Esophagus muscularis mucosa (tissue), 4 donors: ENCODE measurements at regions not wholly inside any gene's neighbourhood (a gene's known extent, or its start where the extent isn't known, plus 50 kb on each side); places are given as distances from the start of the nearest gene placed in this dataset.

Experiments used
- DNase-seq: peaks from one replicate; pipeline ENCODE4 v3.0.0-alpha.2; 2017; ENCODE audit errors: extremely low spot score
- H3K27ac ChIP-seq, 4 donors: fragments of 200-600 bp; sonication (generic); replicated peaks in 1 of 4; 1 replicate in 3 of 4; 2 replicates in 1 of 4; pipeline ENCODE4 v1.5.1; 2016 to 2019; ENCODE audit warnings: mild to moderate bottlenecking in 1 of 4
- H3K27me3 ChIP-seq, 4 donors: fragments of 200-600 bp; sonication (generic); one replicate each; pipeline versions ENCODE4 v1.5.1 to v1.6.0; 2016 to 2019
- H3K36me3 ChIP-seq, 4 donors: fragments of 200-600 bp; sonication (generic); one replicate each; pipeline ENCODE4 v1.5.1; 2016 to 2019
- H3K4me1 ChIP-seq, 4 donors: fragments of 200-600 bp; sonication (generic); one replicate each; pipeline ENCODE4 v1.5.1; 2016 to 2019
- H3K4me3 ChIP-seq, 4 donors: fragments of 200-600 bp; sonication (generic); 1 replicate in 2 of 4; 2 replicates in 2 of 4; pipeline ENCODE4 v1.5.1; 2016 to 2019; ENCODE audit warnings: mild to moderate bottlenecking in 4 of 4, moderate library complexity in 1 of 4
- H3K9me3 ChIP-seq, 4 donors: fragments of 200-600 bp; sonication (generic); 1 replicate in 3 of 4; 2 replicates in 1 of 4; pipeline ENCODE4 v1.5.1; 2016 to 2019
- CTCF ChIP-seq, 3 experiments: fragments of 200-600 bp in 2 of 3; fragments of 450-650 bp in 1 of 3; sonication (generic) in 2 of 3; IDR thresholded peaks; one replicate each; pipeline ENCODE4 v1.5.1; 2017 to 2019; ENCODE audit warnings: antibody characterized with exemption in 3 of 3, mild to moderate bottlenecking in 2 of 3, moderate library complexity in 1 of 3
- EP300 ChIP-seq: sonication (generic); formaldehyde crosslinking; IDR thresholded peaks from one replicate; pipeline ENCODE4 v1.6.1; 2017; ENCODE audit warnings: antibody characterized with exemption
- POLR2A ChIP-seq: fragments of 450-650 bp; IDR thresholded peaks from one replicate; pipeline ENCODE4 v1.6.1; 2017; ENCODE audit warnings: antibody characterized with exemption, moderate library complexity, mild to moderate bottlenecking, low read depth
- POLR2AphosphoS5 ChIP-seq, 2 donors: sonication (generic); formaldehyde crosslinking; IDR thresholded peaks; one replicate each; pipeline ENCODE4 v1.6.1; 2017; ENCODE audit warnings: antibody characterized with exemption in 2 of 2
- WGBS: methylation state at CpG from one replicate; pipeline ENCODE4 v1.1.5; 2018; 5-methylcytosine and 5-hydroxymethylcytosine counted together
- intact Hi-C: fragments of 100-400 bp; cut with DNase I; formaldehyde crosslinking; loops from one replicate; pipeline ENCODE4 v1.15.1; 2023

GRCh38 chr12:27873010-27873409 is 93.0 kb upstream of the MANSC4 start:
- Histone ChIP-seq H3K27me3 (no peaks in the 10 kb centered on the region), H3K27ac (no peak overlapping the region), H3K36me3 (no peaks in the 10 kb centered on the region), H3K4me3 (no peak overlapping the region), H3K4me1 (no peaks in the 10 kb centered on the region), H3K9me3 (no peaks in the 10 kb centered on the region)
- TF ChIP-seq POLR2AphosphoS5 (IDR thresholded peaks at IDR 0.05) (no peak), POLR2A (no peak), CTCF (IDR thresholded peaks at IDR 0.05) (no peak), EP300 (no peak)
- WGBS: 96% methylated on average over 6 of the region's 6 CpGs
- no peak for DNase-seq
- intact Hi-C loops: no loop called here

- no peaks in the 10 kb centered on the region for H3K36me3 ChIP-seq
- H3K9me3 ChIP-seq: no peaks in the 10 kb centered on the region
- no peak overlapping the region for H3K27ac ChIP-seq
- DNase-seq: no peak
- intact Hi-C loops: loop anchor here (1.0 kb wide), 1 partner anchor 10 kb away; no protein-coding TSS in a partner anchor
- no peak overlapping the region for H3K4me3 ChIP-seq
- no peaks in the 10 kb centered on the region for H3K27me3 ChIP-seq
- WGBS: 88% methylated on average over 3 of the region's 3 CpGs
- H3K4me1 ChIP-seq: no peaks in the 10 kb centered on the region
- TF ChIP-seq POLR2A: no peak
- TF ChIP-seq POLR2AphosphoS5 (IDR thresholded peaks at IDR 0.05): no peak
These were observed 91.9 kb upstream of the MANSC4 start for GRCh38 chr12:27871946-27872345.

DNA sequence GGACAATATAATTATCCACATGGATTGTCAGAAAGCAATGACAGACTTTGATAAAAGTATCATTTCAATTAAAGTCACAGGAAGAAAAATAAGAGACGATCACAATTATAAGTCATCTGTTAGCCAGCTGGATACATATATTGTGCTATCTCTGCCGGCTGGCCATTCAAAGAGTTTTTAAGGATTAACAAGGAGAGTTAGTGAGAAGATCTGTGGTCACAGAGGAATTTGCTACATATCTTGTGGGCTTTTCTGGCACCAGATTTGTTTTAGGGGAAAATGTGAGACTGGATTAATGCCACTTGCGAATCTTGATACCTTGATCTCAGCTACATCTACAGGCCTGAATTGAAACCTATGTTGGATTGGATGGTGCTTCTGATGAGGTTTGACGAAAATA is 90.9 kb upstream of the MANSC4 start:
- H3K4me1 ChIP-seq: no peaks in the 10 kb centered on the region
- H3K27me3 ChIP-seq: no peaks in the 10 kb centered on the region
- 83% methylated on average over 4 of the region's 4 CpGs for WGBS

DNA sequence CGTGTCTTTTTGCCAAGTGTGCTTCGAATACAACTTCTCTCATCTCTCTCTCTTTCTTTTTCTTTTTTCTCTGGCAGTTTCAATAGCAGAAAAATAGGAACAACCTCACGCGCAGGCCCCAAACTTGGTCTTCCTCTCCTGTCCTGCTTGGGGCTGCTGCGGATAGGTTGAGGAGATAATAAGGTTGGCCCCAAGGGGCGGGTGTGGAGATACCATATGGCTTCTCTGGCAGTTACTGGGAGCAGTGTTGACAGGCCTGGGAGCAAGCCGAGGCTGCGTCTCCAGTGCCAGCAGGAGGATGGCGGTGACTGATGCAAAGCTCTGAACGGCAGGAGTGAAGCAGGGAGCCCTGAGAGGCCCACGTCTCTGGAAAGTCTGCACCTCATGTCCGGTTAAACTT is 89.5 kb upstream of the MANSC4 start:
- no peak for DNase-seq
- Histone ChIP-seq H3K4me3 (no peak overlapping the region), H3K27me3 (no peaks in the 10 kb centered on the region), H3K4me1 (no peaks in the 10 kb centered on the region), H3K27ac (no peak overlapping the region), H3K36me3 (no peaks in the 10 kb centered on the region), H3K9me3 (no peaks in the 10 kb centered on the region)
- TF ChIP-seq POLR2A (no peak), CTCF (IDR thresholded peaks at IDR 0.05) (no peak), POLR2AphosphoS5 (IDR thresholded peaks at IDR 0.05) (no peak), EP300 (no peak)
- intact Hi-C loops: no loop called here
- WGBS: 71% methylated on average over 12 of the region's 12 CpGs

More for the DNA sequence above, 90.9 kb upstream of the MANSC4 start:
- no peak for DNase-seq
- no peak overlapping the region for H3K4me3 ChIP-seq
- intact Hi-C loops: no loop called here
- no peak overlapping the region for H3K27ac ChIP-seq
- H3K9me3 ChIP-seq: no peaks in the 10 kb centered on the region
- TF ChIP-seq POLR2AphosphoS5 (IDR thresholded peaks at IDR 0.05): no peak
- TF ChIP-seq EP300: no peak
- TF ChIP-seq CTCF (IDR thresholded peaks at IDR 0.05): no peak
- no peak for TF ChIP-seq POLR2A
- no peaks in the 10 kb centered on the region for H3K36me3 ChIP-seq

- Histone ChIP-seq H3K9me3 (no peaks in the 10 kb centered on the region), H3K27ac (no peak overlapping the region), H3K4me1 (no peaks in the 10 kb centered on the region), H3K27me3 (no peaks in the 10 kb centered on the region), H3K4me3 (no peak overlapping the region), H3K36me3 (no peaks in the 10 kb centered on the region)
- intact Hi-C loops: no loop called here
- no peak for DNase-seq
- TF ChIP-seq POLR2AphosphoS5 (IDR thresholded peaks at IDR 0.05) (no peak), CTCF (IDR thresholded peaks at IDR 0.05) (no peak), EP300 (no peak), POLR2A (no peak)
- WGBS: 88% methylated on average over 1 of the region's 1 CpG
These were observed 88.1 kb upstream of the MANSC4 start for GRCh38 chr12:27868139-27868538.
